Skin of body (tissue), 1 donor: ENCODE measurements at regions not wholly inside any gene's neighbourhood (a gene's known extent, or its start where the extent isn't known, plus 50 kb on each side); places are given as distances from the start of the nearest gene placed in this dataset.

Experiments used
- DNase-seq: peaks from one replicate; lab custom pipeline; 2025; lab: John Stamatoyannopoulos, UW

- DNase-seq, result no peak
Observed at GRCh38 chrX:27522500-27522899, 59.4 kb upstream of the PPP4R3C start.

- peak; percentile 11 for DNase-seq
Observed at GRCh38 chrX:27519226-27519625, 56.1 kb upstream of the PPP4R3C start.
